EH (cell line): ENCODE measurements at regions not wholly inside any gene's neighbourhood (a gene's known extent, or its start where the extent isn't known, plus 50 kb on each side); places are given as distances from the start of the nearest gene placed in this dataset.

Source experiments
- DNase-seq: peaks from one replicate; pipeline ENCODE4 v3.0.0-alpha.2; 2015; ENCODE audit warnings: low read depth

DNA sequence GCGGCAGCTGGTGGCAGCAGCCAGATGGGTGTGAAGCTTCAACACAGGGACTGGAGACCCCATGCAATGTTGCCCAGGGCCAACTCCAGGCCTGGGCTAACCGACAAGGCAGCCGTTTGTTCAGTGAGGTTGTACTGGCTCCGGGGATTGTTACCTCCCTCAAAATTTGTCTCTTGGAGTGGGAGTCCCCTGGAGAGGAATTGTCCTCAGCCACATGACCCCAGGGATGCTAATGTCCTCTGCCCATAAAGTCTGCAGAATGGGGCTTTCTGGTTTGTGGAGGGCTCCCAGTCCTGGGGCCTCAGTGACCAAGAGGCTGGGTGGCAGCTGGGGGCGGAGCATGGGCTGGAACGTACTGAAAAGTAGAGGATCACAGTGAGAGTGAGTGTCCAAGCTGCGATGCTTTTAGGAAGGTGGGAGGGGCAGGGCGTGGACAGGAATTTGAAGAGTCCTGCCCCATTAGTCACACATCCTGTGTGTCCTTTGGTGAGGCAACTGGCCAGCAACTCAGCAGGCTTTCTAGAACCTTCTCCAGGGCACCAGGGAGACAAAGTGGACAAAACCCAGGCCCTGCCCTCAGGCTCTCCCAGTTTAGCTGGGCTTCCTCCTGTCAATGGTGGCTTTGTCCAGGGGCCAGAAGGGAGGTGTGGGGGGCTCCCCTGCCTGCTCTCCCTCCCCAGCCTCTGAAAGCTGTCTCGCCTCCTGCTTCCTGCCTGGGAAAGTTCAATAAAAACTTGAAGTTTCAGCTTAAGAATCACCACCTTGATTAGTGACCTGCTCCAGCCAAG, 114.0 kb downstream of the NSG2 start:
- peak; percentile 93 for DNase-seq

DNA sequence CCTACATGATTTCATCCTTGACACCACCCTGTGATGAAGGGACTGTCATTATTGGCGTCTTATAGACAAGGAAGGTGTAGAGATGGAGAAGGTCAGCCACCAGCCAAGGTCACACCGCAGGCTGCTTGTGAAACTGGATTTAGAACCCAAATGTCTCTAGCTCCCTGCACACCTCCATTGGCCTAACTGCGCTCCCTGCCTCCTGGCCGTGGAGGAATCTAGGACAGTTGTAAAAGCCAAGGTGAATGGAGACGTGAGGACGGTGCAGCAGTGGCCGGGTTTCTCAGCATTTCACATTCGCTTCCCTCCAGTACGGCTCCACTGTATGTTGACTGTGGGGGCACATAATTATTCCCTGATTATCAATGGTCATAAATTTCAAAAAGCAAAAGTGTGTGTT, 119.9 kb downstream of the NSG2 start:
- no peak for DNase-seq

DNA sequence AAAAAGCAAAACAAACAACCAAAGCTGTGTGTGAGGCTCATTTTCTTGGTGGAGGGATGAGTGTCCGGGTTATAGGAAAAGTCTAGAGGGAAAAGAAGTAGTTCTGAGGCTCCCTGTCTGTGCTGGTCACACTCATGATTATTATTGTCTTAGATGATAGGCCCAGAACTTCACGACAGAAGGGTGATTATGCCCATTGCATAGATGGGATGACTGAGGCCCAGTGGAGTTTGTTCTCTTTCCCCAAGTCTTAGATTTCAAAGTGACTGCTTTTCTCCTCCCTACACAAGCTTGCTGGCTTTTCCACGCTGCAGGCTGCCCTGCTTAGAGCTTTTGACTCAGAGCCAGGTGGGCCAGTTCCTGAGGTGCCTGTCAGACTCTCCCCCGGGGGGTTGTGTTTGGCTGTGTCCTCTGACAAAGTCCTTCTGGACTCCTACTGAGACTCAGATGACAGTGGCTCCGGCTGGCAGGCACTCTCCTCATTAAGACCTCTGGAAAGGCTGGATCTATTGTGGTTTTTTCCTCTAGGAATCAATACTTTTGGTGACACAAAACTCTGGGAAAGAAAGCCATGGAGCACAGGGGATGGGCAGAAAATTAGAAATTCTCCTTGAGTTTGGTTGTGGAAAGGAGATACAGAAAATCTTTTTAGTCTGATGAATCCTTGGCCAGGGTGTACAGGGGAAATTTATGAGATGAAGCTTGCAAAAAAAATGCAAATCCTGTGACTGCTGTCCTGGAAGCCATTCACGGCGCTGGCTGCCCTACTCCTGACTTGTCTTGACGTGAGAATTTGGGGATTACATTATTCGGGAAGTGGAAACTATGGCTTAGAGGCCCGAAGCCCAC, 120.9 kb downstream of the NSG2 start:
- peak; percentile 35 for DNase-seq

DNA sequence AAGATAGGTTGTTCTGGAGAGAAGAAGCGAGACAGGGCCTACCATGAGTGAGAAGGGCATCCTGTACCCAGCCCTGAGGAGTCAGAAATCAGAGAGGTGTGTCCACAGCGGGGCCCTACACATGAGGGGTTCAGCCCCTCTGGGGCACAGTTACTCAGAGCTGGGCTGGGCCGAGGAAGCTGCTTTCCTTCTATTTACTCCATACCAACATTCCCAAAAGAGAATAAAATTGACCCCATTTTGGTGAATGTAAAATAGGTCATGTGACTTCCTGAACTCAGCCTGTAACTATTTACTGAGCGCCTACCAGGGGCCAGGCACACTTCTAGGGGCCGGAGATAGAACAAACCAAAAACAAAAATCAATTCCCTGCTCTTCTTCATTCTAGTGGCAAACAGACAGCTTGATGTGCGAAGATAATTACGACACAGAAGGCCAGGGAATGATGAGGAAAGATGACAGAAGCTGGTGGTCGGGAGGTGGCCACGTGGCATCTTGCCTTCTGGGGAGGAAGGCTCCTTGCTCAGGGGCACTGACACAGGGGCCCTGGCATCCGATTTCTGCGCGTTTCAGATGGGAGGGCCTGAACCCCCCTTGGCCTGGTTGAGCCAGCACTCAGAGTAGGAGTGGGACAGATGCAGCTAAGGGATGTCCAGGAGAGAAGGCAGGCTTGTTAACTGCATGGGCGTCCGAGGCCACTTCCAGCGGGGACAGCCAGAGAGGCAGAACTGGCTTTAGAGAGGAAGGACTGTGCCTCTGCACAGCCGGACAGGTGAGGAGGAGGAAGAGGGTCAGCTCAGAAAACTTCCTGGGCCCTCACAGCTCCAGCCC, 121.8 kb downstream of the NSG2 start:
- DNase-seq = peak; percentile 4

DNA sequence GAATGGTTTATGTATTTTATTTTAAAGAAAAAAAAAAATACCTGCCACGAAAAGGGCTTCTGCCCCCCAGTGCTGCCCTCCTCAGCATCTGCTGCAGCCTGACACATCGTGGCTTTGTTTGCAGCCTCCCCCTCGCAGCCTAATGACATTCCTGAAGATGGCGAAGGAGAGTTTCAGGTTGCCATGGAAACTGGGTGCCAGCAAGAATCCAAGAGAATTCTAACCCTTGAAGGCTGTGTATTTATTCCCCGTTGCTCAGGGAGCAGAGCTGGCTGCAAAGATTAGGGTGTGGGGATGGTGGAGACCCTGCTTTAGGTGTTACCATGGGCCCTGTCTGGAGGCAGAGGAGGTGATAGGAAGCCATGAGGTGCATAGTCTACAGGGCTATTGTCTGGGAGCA, 126.6 kb downstream of the NSG2 start:
- peak; percentile 42 for DNase-seq

DNA sequence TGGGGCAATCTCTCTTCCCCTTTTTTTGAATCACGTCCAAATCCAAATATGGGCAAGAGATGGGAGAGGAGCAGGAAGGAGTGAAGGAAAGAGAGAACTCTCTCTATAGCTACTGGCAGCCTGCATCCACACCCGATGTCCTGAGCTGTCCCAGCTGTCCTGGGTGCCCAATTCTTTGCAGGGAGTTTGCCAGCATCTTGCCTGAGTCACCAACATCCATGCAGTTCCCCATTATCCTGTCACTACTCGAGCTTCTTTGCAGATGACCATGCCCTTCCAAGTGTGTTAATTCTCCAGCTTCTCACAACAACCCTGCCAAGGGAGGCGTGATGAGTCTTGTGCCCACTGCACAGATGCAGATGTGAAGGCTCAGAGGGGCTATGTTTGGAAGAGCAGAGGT, 127.1 kb downstream of the NSG2 start:
- DNase-seq = no peak

DNA sequence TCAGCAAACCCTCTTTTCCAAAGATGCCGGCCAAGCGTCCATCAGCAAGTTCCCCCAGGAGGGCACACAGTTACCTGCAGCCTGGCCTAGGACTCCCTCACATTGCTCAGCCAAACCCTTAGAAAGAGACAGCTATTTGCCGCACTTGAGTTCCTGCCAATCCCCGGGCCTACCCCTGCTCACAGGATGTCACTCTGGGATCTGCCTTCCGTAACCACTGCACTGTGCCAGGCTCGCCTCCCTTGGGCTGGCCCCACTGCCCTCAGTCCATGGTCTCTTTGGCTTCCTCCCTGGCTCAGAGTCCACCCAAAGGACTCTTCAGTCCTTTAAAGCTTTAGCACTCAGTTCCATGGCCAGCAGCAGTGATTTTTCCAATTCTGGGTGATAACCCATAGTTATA, 128.3 kb downstream of the NSG2 start:
- no peak for DNase-seq

DNA sequence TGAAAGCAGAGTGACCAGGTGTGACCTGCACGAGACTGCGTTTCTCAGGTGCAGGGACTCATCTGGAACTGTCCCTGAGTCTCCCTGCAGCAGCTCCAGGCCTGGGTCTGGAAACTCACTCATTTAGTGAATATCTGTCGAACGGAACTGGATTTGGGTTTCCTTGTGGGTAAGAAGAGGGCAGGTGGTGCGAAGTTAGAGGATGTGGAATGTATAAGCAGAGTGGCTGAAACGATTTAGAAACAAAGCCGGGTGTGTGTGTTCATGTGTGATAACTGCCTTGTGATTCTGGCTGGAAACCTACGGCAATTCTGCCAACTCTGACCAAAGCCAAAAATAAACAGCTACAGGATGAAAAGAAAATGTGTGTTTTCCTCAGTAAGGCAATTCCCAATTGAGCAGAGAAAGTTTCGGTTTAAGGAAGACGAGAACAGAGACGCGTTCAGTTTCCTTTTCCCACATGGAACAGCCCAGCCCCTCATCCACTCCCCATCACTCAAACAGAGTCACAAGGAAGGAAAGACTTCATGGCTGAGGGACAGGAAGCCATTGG, 130.3 kb downstream of the NSG2 start:
- no peak for DNase-seq

DNA sequence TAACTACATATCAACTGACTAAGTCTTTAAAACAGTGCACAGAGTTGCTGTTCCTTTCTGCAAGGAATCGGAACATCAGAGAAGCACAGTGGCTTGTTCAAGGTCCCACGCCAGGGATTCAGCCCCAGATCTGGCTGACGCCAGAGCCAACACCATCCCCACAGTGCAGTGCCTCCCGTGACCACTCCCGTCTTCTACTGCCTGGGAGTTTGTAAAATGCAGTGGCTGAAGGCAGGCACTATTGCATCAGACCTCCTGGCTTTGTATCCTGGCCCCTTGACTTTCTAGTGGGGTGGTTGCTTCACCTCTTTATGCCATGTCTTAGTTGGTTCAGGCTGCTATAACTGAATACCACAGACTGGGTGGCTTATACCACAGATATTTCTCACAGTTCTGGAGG, 131.0 kb downstream of the NSG2 start:
- peak; percentile 12 for DNase-seq

DNA sequence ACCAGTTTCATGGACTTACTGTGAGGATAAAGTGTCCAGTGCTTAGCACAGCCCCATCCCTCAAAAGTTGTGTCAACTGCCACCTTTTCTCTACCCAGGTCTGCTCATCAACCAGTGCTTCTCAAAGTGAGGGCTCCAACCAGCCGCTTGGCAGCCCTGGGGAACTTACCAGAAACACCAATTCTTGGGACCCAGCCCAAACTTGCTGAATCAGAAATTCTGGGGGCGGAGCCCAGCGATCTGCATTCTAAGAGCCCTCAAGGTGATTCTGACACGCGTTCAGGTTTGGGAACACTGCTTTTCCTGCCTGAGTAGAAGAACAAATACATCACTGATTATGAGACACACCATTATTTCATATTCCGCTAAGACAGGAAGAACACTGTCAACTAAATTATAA, 132.0 kb downstream of the NSG2 start:
- no peak for DNase-seq

DNA sequence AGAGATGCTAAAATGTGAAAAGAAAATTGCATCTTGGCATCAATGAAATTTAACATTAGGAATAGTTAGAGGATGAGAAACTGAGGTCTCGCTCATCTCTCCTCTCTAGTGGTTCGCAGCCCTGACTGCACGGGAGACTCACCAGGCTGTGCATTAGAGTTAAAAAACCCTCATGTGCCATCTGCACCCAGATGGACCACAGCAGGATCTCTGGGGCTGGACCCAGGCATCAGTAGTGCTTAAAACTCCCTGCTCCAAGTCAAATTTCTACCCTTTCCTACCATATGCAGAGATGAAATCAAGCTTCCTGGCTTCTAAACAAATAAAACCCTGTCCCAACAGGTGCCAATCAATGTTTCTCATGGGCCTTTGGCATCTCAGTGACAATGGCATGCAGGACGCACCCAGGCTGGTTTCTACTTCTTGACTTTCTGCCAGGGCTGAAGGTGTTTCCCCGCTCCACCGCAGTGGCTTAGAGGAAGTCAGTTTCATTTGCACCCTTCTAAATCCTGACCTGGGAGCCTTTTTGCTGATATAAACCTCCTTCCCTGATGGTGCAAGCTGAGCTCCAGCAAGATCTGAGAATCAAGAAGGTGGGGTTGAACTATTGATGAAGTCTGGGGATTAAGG, 132.6 kb downstream of the NSG2 start:
- DNase-seq = no peak

DNA sequence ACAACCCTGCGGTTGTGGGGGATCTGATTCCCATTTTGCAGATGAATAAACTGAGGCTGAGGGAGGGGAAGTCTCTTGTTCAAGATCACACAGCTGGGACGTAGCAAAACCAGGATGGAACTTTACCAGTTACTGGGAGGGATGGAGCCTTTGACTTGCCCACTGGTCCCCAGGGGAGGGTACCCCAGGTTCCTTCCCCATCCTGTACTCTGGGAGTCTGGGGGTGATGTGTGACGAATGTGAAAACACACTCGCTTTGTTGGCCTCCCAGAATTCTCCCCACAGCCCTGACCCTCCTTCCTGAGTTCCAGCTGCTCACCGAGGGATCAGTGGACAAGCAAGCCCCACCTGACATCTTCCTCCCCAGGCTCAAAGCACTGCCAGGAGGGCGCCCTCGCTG, 135.1 kb downstream of the NSG2 start:
- DNase-seq = no peak

DNA sequence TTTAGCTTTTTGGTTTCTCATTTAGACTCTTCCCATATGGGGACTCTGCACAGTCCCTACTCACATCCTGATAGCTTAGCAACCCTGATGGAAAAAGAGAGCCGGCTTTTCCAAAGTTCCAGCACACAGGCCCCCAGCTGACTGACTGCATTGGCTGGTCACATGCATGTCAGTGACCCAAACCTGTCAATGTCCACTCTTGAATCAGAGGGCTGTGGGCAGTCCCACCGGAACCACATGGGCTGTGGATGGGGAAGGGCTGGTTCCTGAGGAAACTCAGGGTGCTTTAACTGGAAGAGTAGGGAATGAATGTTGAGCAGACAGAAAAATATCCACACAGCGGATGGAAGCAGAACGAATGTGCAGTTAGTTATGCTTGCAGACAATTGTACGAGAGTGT, 136.6 kb downstream of the NSG2 start:
- DNase-seq = no peak

DNA sequence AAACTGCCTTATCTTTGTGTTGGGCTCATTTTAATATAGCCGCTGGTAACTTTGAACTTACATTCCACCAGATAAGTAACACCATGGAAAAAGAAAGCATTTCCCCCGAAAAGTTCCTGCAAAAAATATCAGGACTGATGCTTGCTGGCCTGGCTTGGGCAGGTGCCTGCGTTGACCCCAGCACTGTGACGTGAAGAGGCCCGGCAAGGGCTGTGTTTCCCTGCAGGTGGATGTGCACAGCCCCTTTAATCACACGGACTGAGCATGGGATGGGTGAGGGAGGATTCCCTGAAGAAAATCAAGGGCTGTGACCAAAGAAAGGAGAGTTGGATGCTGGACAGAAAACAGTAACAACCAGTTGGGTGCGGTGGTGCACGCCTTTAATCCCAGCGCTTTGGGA, 138.2 kb downstream of the NSG2 start:
- no peak for DNase-seq

DNA sequence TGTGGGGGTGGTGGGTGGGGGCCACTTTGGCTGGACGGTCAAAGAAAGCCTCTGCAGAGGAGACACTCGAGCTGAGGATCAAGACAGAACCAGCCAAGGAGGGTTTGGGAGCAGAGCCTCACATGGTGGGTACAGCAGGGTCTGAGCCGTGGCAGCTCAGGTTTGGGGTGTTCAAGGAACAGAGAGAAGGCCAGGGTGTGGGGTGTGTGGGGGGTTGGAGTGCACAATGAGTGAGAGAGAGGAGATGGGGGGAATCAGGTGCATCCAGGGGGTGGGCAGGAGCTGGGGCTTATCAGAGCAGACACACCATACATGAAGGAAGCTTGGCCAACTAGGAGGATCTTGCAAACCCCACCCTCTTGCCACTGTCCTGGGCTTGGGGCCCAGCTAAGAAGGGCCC, 140.0 kb downstream of the NSG2 start:
- no peak for DNase-seq

DNA sequence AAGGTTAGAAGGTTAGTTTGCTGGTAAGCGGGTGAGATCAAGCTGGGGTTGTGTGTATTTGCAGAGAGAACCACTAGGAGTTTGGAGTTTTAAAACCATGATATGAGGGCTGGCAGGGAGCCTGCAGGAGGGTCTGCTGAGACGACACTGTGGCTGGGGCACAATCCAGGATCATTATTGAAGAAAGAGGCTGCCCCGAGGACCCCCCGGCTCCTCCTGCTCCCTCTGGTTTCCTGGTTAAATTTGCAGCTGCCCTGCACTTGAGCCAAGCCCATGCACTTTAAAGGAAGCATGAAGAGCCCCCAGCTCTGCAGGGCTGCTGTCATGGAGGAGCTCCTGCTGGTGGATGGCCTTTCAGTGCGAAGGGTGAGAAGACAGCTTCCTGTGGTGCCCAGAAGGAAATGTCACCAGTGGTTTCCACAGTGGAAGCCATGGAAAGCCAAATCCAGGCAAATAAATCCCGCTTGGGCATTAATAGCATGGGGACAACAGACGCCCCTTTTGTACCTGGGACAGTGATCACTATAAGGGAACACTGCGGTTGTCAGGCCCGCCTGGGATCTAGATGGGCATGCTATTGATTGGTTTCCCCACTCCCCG, 140.7 kb downstream of the NSG2 start:
- no peak for DNase-seq

DNA sequence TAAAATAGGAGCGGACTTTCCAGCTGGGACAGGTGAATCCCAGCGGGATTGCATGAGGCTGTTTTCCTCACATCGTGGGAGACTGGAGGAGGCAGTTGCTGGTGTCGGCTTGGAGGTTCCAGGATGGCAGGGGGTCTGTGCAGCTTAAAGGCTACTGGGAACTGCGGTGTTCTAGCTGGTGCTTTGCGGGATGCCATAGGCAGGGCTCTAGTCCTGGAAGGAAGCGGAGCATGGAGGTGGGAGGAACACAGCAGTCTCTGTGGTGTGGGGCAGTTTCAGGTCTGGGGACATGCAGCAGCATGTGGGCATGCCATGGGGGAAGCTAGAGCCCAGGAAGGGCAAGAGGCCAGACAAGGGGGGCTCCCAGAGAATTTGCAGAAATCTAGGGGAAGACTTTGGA, 141.5 kb downstream of the NSG2 start:
- DNase-seq = no peak

DNA sequence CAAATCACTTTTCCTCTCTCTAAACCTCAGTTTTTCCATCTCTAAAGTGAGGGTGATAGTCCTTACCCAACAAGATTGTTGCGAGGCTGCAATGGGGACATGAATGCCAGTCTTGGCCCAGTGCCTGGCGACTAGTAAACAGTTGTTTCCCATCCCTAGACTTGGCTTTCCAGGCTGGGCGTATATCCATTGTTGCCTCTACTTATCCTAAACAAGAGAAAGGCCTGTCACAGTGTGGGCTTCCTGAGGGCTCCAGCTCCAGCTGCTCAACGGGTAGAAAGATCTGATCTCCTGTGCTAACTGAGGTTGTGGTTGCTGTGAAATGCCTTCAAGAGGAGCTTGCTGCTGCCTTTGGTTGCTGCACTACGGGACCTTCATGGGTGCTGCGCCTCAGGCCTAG, 142.0 kb downstream of the NSG2 start:
- no peak for DNase-seq

DNA sequence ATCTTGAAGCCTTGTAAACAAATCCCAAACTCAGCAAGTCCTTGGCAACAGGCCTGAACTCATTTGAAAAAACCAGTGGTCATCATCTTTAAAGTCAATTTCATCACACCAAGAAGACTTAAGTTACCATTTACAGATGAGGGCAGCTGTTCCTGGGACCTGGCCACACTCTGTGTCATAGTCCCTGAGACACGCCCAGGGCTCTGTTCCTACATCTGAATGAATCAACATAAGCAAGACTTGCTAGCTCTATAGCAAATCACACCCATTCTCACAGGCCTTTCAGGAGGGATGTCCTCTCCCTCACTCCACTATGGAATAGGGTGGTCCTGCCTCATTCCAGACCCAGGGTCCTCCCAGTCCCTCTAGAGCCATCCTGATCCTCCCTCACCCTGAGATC, 142.8 kb downstream of the NSG2 start:
- peak; percentile 29 for DNase-seq

DNA sequence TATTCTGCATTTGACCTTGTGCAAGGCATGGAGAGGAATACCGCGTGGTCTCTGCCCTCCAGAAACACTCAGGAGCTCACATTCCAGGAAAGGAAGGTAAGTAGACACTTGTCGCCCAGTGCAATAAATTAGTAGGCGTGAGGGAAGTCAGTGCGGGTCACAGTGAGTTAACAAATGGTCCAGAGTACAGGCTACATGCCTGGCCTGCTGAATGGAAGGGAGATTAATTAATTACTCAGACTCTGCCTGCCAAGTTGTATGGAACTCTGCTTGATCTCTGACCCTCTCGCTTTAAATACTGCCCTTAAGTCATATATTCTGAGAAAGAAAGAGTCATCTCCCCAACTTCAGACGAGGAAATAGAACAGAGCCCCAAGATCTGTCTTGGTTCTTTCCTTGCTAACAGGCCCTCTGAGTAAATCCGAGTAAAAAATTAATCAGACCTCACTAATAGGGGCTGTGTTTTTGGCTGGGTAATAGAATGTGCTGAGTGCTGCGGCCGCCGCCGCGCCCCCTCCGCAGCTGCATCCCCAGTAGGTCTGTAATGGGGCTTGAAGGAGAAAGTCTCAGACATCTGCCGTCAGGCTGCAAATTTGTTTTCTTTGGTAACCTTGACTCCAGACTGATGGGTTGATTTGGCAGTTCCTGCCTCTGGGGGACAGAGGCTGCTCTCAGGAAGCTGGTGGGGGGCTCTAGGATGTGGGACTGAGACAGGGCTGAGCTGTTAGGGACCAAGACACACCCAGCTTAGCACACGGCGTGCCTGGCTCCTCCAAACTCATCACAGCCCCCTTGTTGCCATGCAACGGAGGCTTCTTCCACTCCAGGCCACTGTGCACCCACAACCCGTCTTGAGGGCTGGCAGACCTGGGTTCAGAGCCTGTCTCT, 144.4 kb downstream of the NSG2 start:
- DNase-seq = no peak
